ENCODE measurements at regions not wholly inside any gene's neighbourhood (a gene's known extent, or its start where the extent isn't known, plus 50 kb on each side); places are given as distances from the start of the nearest gene placed in this dataset.

GRCh38 chr6:79403086-79403485 is 134.1 kb downstream of the LCA5 start:
- TF ChIP-seq, protein P1, sequence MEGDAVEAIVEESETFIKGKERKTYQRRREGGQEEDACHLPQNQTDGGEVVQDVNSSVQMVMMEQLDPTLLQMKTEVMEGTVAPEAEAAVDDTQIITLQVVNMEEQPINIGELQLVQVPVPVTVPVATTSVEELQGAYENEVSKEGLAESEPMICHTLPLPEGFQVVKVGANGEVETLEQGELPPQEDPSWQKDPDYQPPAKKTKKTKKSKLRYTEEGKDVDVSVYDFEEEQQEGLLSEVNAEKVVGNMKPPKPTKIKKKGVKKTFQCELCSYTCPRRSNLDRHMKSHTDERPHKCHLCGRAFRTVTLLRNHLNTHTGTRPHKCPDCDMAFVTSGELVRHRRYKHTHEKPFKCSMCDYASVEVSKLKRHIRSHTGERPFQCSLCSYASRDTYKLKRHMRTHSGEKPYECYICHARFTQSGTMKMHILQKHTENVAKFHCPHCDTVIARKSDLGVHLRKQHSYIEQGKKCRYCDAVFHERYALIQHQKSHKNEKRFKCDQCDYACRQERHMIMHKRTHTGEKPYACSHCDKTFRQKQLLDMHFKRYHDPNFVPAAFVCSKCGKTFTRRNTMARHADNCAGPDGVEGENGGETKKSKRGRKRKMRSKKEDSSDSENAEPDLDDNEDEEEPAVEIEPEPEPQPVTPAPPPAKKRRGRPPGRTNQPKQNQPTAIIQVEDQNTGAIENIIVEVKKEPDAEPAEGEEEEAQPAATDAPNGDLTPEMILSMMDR (IDR thresholded peaks at IDR 0.05 in 2 of 3, conservative IDR thresholded peaks at IDR 0.05 in 1 of 3; ENCODE audit: borderline replicate concordance in 1 of 3, insufficient read depth in 1 of 3, low read depth in 2 of 3, low read length in 2 of 3), result no peak
- no peak for TF ChIP-seq POLR2A (IDR thresholded peaks at IDR 0.05; ENCODE audit: borderline replicate concordance, extremely low read depth, insufficient read depth, insufficient read length)
- TF ChIP-seq YY1 (IDR thresholded peaks at IDR 0.05; ENCODE audit: extremely low read depth, insufficient replicate concordance, low read depth, low read length), result no peak
- TF ChIP-seq EGR1 (IDR thresholded peaks at IDR 0.05; ENCODE audit: low read depth), result no peak
- TF ChIP-seq EZH2 (IDR thresholded peaks at IDR 0.05), result no peak
- no peak for TF ChIP-seq TCF7L2 (IDR thresholded peaks at IDR 0.05; ENCODE audit: borderline replicate concordance, extremely low read depth, insufficient read depth, insufficient read length)
- no peak for TF ChIP-seq REST (IDR thresholded peaks at IDR 0.05; ENCODE audit: low read depth)
